ENCODE measurements at regions not wholly inside any gene's neighbourhood (a gene's known extent, or its start where the extent isn't known, plus 50 kb on each side); places are given as distances from the start of the nearest gene placed in this dataset.

- DNase-seq, result no peak
Observed at GRCh38 chr18:2466978-2467377, 104.3 kb downstream of the METTL4 start.

- no peak for DNase-seq
Observed at GRCh38 chr18:2468051-2468450, 103.3 kb downstream of the METTL4 start.

GRCh38 chr18:2471523-2471922, 99.8 kb downstream of the METTL4 start:
- no peak for DNase-seq

GRCh38 chr18:2478662-2479061, 92.6 kb downstream of the METTL4 start:
- DNase-seq, result no peak

- DNase-seq, result no peak
Observed at GRCh38 chr18:2480536-2480935, 90.8 kb downstream of the METTL4 start.

GRCh38 chr18:2482706-2483475, 88.4 kb downstream of the METTL4 start:
- DNase-seq, result no peak

- no peak for DNase-seq
Observed at GRCh38 chr18:2485983-2486382, 85.3 kb downstream of the METTL4 start.

GRCh38 chr18:2486426-2486825, 84.9 kb downstream of the METTL4 start:
- no peak for DNase-seq

All from HCEC 1CT (cell line).